ENCODE measurements at regions not wholly inside any gene's neighbourhood (a gene's known extent, or its start where the extent isn't known, plus 50 kb on each side); places are given as distances from the start of the nearest gene placed in this dataset.

DNA sequence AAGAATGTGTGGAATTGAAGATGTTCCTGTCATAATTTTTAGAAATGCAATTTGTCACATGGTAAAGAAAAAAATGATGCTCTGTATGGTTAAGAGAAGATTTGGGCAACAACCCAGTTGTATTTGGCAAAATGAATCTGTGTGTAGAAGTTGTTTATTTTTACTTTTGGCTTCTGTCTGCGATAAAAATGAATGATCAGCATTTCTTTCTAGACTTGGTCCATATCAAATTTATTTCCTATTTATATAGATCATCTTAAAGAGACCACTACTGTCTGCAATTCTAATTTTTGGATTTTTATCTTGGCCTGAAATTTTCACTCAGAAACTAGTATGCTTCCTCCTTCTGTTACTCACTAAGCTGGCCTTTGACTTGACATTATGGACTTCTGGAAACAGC, 396.9 kb downstream of the FAM47A start:
- TF ChIP-seq, protein P1, sequence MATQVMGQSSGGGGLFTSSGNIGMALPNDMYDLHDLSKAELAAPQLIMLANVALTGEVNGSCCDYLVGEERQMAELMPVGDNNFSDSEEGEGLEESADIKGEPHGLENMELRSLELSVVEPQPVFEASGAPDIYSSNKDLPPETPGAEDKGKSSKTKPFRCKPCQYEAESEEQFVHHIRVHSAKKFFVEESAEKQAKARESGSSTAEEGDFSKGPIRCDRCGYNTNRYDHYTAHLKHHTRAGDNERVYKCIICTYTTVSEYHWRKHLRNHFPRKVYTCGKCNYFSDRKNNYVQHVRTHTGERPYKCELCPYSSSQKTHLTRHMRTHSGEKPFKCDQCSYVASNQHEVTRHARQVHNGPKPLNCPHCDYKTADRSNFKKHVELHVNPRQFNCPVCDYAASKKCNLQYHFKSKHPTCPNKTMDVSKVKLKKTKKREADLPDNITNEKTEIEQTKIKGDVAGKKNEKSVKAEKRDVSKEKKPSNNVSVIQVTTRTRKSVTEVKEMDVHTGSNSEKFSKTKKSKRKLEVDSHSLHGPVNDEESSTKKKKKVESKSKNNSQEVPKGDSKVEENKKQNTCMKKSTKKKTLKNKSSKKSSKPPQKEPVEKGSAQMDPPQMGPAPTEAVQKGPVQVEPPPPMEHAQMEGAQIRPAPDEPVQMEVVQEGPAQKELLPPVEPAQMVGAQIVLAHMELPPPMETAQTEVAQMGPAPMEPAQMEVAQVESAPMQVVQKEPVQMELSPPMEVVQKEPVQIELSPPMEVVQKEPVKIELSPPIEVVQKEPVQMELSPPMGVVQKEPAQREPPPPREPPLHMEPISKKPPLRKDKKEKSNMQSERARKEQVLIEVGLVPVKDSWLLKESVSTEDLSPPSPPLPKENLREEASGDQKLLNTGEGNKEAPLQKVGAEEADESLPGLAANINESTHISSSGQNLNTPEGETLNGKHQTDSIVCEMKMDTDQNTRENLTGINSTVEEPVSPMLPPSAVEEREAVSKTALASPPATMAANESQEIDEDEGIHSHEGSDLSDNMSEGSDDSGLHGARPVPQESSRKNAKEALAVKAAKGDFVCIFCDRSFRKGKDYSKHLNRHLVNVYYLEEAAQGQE (IDR thresholded peaks at IDR 0.05; ENCODE audit: insufficient replicate concordance, low read depth), result no peak
- no peak for TF ChIP-seq GABPA (IDR thresholded peaks at IDR 0.05; ENCODE audit: low read depth)
- TF ChIP-seq, protein P2, sequence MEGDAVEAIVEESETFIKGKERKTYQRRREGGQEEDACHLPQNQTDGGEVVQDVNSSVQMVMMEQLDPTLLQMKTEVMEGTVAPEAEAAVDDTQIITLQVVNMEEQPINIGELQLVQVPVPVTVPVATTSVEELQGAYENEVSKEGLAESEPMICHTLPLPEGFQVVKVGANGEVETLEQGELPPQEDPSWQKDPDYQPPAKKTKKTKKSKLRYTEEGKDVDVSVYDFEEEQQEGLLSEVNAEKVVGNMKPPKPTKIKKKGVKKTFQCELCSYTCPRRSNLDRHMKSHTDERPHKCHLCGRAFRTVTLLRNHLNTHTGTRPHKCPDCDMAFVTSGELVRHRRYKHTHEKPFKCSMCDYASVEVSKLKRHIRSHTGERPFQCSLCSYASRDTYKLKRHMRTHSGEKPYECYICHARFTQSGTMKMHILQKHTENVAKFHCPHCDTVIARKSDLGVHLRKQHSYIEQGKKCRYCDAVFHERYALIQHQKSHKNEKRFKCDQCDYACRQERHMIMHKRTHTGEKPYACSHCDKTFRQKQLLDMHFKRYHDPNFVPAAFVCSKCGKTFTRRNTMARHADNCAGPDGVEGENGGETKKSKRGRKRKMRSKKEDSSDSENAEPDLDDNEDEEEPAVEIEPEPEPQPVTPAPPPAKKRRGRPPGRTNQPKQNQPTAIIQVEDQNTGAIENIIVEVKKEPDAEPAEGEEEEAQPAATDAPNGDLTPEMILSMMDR (IDR thresholded peaks at IDR 0.05; ENCODE audit: insufficient read depth, low read length), result no peak
- no peak for TF ChIP-seq SPI1 (IDR thresholded peaks at IDR 0.05; ENCODE audit: borderline replicate concordance, low read depth)
- no peak for TF ChIP-seq POLR2AphosphoS5 (IDR thresholded peaks at IDR 0.05; ENCODE audit: low read depth)

DNA sequence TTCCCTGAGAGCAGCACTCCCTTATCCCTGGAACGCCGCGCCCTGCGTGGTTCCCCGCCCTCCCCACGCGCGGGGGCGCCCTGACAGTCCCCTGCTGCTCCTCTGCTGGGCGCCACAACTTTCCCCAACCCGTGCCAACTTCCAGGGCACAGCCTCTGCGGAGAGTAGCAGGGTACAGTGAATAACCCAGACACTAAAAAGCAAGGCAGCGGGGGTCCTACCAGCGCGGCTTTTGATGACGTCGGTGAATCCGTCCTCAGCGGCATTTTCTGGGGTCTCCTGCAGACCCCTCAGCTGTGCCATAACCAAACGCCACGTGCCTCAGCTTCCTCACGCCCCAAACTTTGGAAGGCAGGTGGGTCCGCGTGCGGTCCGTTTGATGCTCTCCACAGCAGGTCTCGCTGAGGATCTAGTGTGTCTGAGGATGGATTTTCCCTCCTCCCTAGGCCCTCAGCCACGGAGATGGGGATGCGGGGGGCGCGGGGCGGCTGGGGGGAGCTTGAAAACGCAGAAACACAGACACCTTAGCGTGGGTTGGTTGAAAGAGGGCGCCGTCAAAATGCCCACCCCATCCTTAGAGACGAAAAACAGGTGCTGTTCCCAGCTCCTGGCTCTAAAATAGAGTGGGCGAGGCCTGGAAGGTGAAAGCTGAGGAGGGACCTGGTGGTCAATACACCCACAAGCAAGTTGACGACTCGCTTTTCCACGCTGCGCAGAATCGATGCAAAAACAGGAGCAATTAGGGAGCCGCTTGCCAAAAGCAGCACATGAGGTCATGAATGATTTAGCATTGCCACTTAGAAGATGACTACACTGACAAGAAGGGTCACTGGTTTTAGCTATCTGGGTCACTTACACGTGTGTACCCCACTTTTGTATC, 405.6 kb downstream of the FAM47A start:
- TF ChIP-seq GABPA (IDR thresholded peaks at IDR 0.05; ENCODE audit: low read depth) (no peak), SPI1 (IDR thresholded peaks at IDR 0.05; ENCODE audit: borderline replicate concordance, low read depth) (no peak), POLR2AphosphoS5 (IDR thresholded peaks at IDR 0.05; ENCODE audit: low read depth) (no peak)
- TF ChIP-seq, protein P1 (IDR thresholded peaks at IDR 0.05; ENCODE audit: insufficient replicate concordance, low read depth), result no peak
- TF ChIP-seq, protein P2 (IDR thresholded peaks at IDR 0.05; ENCODE audit: insufficient read depth, low read length), result no peak
- peak overlapping the region; percentile 39 for H3K4me3 ChIP-seq (replicated peaks; ENCODE audit: insufficient read depth, low read length)
- no peak for DNase-seq (ENCODE audit: low read depth in 1 of 2, low spot score in 1 of 2)
- H3K27me3 ChIP-seq (ENCODE audit: insufficient read depth, poor library complexity, severe bottlenecking), result peaks cover 2% of the 10 kb centered on the region
- H3K27ac ChIP-seq (replicated peaks), result no peak overlapping the region

More for the DNA sequence above, 396.9 kb downstream of the FAM47A start:
- Histone ChIP-seq H3K4me3 (replicated peaks; ENCODE audit: insufficient read depth, low read length) (no peak overlapping the region), H3K27ac (replicated peaks) (no peak overlapping the region), H3K27me3 (ENCODE audit: insufficient read depth, poor library complexity, severe bottlenecking) (no peaks in the 10 kb centered on the region)
- DNase-seq (ENCODE audit: low read depth in 1 of 2, low spot score in 1 of 2), result no peak

DNA sequence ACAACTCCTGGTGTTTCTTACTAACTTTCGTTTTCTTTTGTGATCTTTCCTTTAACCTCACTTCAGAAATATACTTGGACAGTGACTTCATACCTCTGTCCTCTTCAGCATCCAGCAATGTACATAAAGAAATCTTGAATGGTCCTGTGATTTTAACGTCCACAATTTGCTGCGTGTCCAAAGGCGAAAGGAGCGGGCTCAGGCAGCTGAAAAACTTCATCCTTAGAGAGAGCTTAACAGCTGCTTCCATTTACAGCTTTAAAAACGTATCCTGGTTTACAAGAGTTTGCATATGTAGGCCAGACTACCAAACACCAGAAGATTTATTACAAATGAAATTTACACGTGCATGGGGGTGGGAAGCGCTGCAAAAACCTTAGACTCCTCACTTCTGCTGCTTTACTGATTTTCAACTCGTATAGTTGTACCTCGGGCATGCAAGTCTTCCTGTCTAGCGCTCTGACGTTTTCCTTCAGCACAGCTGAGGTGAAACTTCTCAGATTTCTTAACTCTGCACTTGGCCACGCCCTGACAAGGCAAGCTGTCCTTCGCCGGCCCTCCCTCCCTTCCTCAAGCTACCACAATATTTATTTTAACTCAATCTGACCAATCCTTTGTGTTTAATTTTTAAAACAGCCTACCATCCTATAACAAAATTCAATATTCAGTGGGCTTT, 406.4 kb downstream of the FAM47A start:
- H3K4me3 ChIP-seq (replicated peaks; ENCODE audit: insufficient read depth, low read length), result peak overlapping the region; percentile 39
- H3K27me3 ChIP-seq (ENCODE audit: insufficient read depth, poor library complexity, severe bottlenecking), result peaks cover 2% of the 10 kb centered on the region
- peak in 1 of 2 experiments; percentile 1 for DNase-seq (ENCODE audit: low read depth in 1 of 2, low spot score in 1 of 2)
- no peak for TF ChIP-seq SPI1 (IDR thresholded peaks at IDR 0.05; ENCODE audit: borderline replicate concordance, low read depth)
- TF ChIP-seq, protein P1 (IDR thresholded peaks at IDR 0.05; ENCODE audit: insufficient replicate concordance, low read depth), result no peak
- no peak for TF ChIP-seq GABPA (IDR thresholded peaks at IDR 0.05; ENCODE audit: low read depth)
- TF ChIP-seq, protein P2 (IDR thresholded peaks at IDR 0.05; ENCODE audit: insufficient read depth, low read length), result no peak
- no peak for TF ChIP-seq POLR2AphosphoS5 (IDR thresholded peaks at IDR 0.05; ENCODE audit: low read depth)
- no peak overlapping the region for H3K27ac ChIP-seq (replicated peaks)
